GM12875 (cell line): ENCODE measurements at regions not wholly inside any gene's neighbourhood (a gene's known extent, or its start where the extent isn't known, plus 50 kb on each side); places are given as distances from the start of the nearest gene placed in this dataset.
"Not testable (repeated sequence)": the region's sequence is repeated elsewhere in the genome, so short reads cannot be mapped to it uniquely, and the experiment has no call there.

Source experiments
- H3K4me3 ChIP-seq: one replicate; pipeline ENCODE4 v1.5.1; 2011; ENCODE audit warnings: low read depth, low read length, control low read depth
- CTCF ChIP-seq: IDR thresholded peaks from 2 replicates; pipeline ENCODE4 v1.5.1; 2011; ENCODE audit warnings: low read depth, mild to moderate bottlenecking, control low read depth, inconsistent platforms, low read length, moderate library complexity, borderline replicate concordance; ENCODE audit not compliant: insufficient read depth

DNA sequence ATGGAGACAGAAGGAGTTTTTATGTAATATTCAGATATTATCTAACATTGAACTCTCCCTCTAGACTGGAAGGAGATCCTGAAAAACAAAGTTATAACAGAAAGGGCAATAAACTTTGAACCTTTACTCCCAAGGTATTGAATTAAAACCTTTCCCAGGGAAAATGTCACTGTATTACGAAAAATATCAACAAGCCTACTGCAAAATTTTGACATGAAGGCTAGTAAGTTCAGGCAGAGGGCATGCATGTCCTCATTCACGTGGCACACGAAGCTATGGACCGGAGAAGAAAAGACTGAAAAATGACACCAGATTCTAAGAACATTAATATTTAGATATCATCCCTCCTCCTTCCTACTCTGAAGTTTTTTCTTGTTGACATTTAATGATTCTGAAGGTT, 638.8 kb downstream of the LRRC70 start:
- no peak for TF ChIP-seq CTCF
- no peak overlapping the region for H3K4me3 ChIP-seq

- no peak for TF ChIP-seq CTCF
- H3K4me3 ChIP-seq, result no peak overlapping the region
These were observed 634.6 kb downstream of the LRRC70 start for GRCh38 chr5:63213256-63213655.

DNA sequence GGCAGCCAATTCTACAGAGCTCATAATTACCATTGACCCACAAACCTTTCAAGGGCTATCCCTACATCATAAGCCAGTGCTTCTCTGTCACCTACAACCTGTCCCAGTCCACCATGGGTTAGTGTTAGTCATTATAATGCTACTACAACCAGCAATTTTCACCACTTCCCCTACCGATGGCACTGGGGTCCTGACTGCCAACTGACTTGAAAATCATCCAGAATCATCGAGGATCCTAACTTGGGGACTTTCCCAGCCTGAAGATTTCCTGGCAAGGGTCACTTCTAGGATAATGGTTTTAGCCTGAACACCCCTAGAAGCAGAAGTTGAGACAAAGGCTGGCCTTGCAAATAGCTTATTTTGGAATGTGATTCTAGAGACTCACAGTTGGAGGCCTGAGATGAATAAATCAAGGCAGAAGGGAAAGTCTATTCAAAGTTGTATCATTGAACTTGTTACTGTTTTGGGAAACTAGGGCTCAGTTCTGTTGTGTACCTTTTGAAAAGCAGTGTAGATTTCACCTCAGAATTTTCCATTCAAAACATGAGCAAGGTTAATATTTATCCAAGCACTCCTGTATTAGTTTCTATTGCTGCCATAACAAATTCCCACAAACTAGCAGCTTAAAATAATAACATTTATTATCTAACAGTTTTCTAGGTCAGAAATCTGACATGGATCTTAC, 633.0 kb downstream of the LRRC70 start:
- TF ChIP-seq CTCF, result no peak
- no peak overlapping the region for H3K4me3 ChIP-seq

- no peak overlapping the region for H3K4me3 ChIP-seq
- no peak for TF ChIP-seq CTCF
These were observed 627.4 kb downstream of the LRRC70 start for GRCh38 chr5:63205976-63206375.

DNA sequence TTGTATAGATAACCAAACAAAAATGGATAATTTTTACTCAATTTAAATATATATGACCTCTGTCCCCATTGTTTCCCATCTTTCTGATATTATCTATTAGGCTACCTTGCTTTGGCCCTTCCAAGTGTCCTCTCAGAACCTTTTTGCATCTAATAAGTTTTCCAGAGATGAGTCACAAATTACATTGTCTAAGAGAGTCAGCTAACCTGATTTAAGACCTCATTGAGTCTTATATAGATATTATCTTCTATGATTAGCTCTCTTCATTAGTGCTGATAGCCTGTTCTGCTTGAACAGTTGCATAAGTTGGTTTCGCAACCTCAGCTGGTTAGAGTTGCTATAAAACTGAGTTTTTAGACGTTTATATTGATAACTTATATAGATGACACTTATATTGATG, 623.1 kb downstream of the LRRC70 start:
- H3K4me3 ChIP-seq, result no peak overlapping the region
- no peak for TF ChIP-seq CTCF

DNA sequence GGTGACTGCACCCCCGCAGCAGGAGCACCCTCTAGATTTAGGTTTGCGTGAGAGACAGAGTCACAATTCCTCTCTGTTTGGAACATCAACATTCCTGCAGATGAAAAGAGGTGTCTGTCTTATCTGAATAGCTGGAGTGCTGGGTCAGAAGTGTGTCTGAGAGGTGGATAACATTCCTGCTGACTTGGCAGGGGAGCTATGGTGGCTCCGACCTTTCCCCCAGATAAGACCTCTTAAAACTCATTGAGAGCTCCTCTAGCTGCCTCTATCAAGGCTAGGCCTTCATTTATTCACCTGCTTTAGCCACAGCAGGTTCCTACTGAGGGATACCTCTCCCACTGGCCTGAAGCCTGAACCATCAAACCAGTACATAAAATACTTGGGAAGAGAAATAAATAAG, 615.5 kb downstream of the LRRC70 start:
- no peak for TF ChIP-seq CTCF
- H3K4me3 ChIP-seq, result no peak overlapping the region

GRCh38 chr5:63180190-63180589, 601.6 kb downstream of the LRRC70 start:
- not testable (repeated sequence) for H3K4me3 ChIP-seq

GRCh38 chr5:63175850-63176249, 597.2 kb downstream of the LRRC70 start:
- no peak for TF ChIP-seq CTCF
- H3K4me3 ChIP-seq, result no peak overlapping the region
